ENCODE measurements at regions not wholly inside any gene's neighbourhood (a gene's known extent, or its start where the extent isn't known, plus 50 kb on each side); places are given as distances from the start of the nearest gene placed in this dataset.
"Not testable (repeated sequence)": the region's sequence is repeated elsewhere in the genome, so short reads cannot be mapped to it uniquely, and the experiment has no call there.

GRCh38 chr4:144384408-144384807 is 243.9 kb upstream of the GYPA start:
- DNase-seq = no peak

- no peak for DNase-seq
Observed at GRCh38 chr4:144399927-144400326, 246.0 kb upstream of the HHIP start.

- no peak for DNase-seq
Observed at GRCh38 chr4:144402176-144402575, 243.8 kb upstream of the HHIP start.

- DNase-seq = no peak
Observed at GRCh38 chr4:144402999-144403398, 243.0 kb upstream of the HHIP start.

GRCh38 chr4:144403893-144404292 is 242.1 kb upstream of the HHIP start:
- no peak for DNase-seq

- no peak for DNase-seq
Observed at GRCh38 chr4:144409525-144409924, 236.4 kb upstream of the HHIP start.

- DNase-seq = no peak
Observed at GRCh38 chr4:144410230-144410783, 235.6 kb upstream of the HHIP start.

- no peak for DNase-seq
Observed at GRCh38 chr4:144411119-144411518, 234.8 kb upstream of the HHIP start.

- no peak for DNase-seq
Observed at GRCh38 chr4:144411700-144412099, 234.3 kb upstream of the HHIP start.

- DNase-seq = no peak
Observed at GRCh38 chr4:144421056-144421455, 224.9 kb upstream of the HHIP start.

GRCh38 chr4:144421839-144422565 is 224.0 kb upstream of the HHIP start:
- DNase-seq = no peak

- DNase-seq = no peak
Observed at GRCh38 chr4:144423930-144424329, 222.0 kb upstream of the HHIP start.

- not testable (repeated sequence) for DNase-seq
Observed at GRCh38 chr4:144426023-144426422, 219.9 kb upstream of the HHIP start.

GRCh38 chr4:144442713-144443112 is 203.2 kb upstream of the HHIP start:
- no peak for DNase-seq

GRCh38 chr4:144449611-144450010 is 196.3 kb upstream of the HHIP start:
- DNase-seq = no peak

GRCh38 chr4:144450526-144450925 is 195.4 kb upstream of the HHIP start:
- DNase-seq = no peak

GRCh38 chr4:144451766-144452450 is 194.0 kb upstream of the HHIP start:
- DNase-seq = no peak

- DNase-seq = no peak
Observed at GRCh38 chr4:144456196-144456595, 189.8 kb upstream of the HHIP start.

GRCh38 chr4:144461906-144462305 is 184.1 kb upstream of the HHIP start:
- DNase-seq = no peak

GRCh38 chr4:144463236-144463635 is 182.7 kb upstream of the HHIP start:
- no peak for DNase-seq

- no peak for DNase-seq
Observed at GRCh38 chr4:144463896-144464295, 182.1 kb upstream of the HHIP start.

GRCh38 chr4:144465546-144465945 is 180.4 kb upstream of the HHIP start:
- DNase-seq = no peak

- DNase-seq = no peak
Observed at GRCh38 chr4:144480068-144480467, 165.9 kb upstream of the HHIP start.

GRCh38 chr4:144489831-144490230 is 156.1 kb upstream of the HHIP start:
- DNase-seq = no peak

All from NCI-H146 (cell line).